ENCODE measurements at regions not wholly inside any gene's neighbourhood (a gene's known extent, or its start where the extent isn't known, plus 50 kb on each side); places are given as distances from the start of the nearest gene placed in this dataset.

DNA sequence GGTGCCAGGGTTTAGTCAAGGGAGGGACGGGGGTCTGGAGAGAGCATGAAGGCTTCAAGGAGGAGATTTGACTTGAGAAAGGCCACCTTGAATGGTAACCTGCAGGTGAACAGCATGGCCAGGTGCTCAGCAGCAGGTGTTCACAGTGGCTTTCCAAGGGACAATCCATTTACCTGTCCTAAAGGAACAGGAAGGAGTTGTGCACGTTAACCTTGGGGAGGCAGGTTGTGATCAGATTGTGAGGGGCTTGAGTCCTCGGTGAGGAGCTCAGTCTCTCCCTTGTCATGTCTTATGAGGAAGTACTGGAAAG, 120.1 kb upstream of the ERCC6L2 start:
- Histone ChIP-seq H3K4me3 (ENCODE audit: insufficient read depth, low read length, poor library complexity, severe bottlenecking) (no peak overlapping the region), H4K20me1 (ENCODE audit: low read depth, low read length) (no peaks in the 10 kb centered on the region), H3K27ac (ENCODE audit: low read depth, low read length) (no peak overlapping the region)

DNA sequence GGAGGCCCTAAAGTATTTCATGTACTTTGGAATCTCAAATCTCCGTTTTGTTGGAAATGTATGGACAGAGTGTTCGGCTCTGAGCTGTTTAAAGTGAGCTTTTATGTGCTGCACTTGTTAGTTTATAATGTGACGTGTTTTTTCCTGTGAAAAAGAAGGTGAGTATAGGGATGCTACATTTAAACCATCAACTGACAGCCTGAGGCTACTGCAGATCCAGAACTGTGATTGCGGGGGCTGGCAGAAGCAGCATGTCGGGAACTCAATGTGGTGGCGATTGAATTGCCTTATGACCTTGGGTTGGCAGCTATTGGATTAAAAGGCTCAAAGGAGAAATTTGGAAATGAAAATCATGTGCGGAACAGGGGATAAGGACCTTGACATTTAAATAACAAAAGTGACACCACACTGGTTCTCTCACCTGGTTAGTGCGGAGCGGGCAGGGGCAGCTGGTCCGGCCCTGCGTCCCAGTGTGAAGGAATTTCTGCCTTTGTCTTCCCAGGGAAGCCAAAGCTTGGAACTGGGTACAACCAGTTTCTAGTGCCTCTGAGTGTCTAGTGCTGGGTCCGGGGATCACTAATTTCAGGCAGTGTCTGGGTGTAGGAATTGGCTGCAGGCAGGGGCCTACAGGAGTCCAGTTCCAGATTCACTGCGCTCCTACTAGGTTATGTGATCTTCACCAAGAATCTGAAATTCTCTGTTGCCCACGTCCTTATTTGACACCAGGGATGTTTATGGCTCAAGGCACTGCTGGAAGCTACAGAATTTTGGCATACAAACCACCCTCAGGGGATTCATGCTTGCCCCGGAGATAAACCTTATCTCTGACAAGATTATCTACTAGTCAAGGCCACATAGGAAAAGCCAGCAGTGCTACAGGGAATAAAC, 120.7 kb upstream of the ERCC6L2 start:
- TF ChIP-seq EZH2phosphoT487 (conservative IDR thresholded peaks at IDR 0.05; ENCODE audit: low read length) (no peak), CTCF (IDR thresholded peaks at IDR 0.05; ENCODE audit: insufficient read depth, low read length, poor library complexity, severe bottlenecking) (no peak)
- H3K27ac ChIP-seq (ENCODE audit: low read depth, low read length) = no peak overlapping the region
- H3K9me2 ChIP-seq (replicated peaks; ENCODE audit: insufficient read depth, low read length) = no peaks in the 10 kb centered on the region
- H3K4me2 ChIP-seq (ENCODE audit: low read depth, low read length, poor library complexity, severe bottlenecking) = no peak overlapping the region
- H3K9me3 ChIP-seq (ENCODE audit: insufficient read depth, low read length) = no peaks in the 10 kb centered on the region
- H3K79me2 ChIP-seq (ENCODE audit: insufficient read depth, low read length) = no peaks in the 10 kb centered on the region
- H3K4me3 ChIP-seq (ENCODE audit: insufficient read depth, low read length, poor library complexity, severe bottlenecking) = no peak overlapping the region
- H3K36me3 ChIP-seq (ENCODE audit: low read length) = no peaks in the 10 kb centered on the region
- no peaks in the 10 kb centered on the region for H3K27me3 ChIP-seq (ENCODE audit: low read length)
- no peak overlapping the region for H3K9ac ChIP-seq (ENCODE audit: low read length)
- no peaks in the 10 kb centered on the region for H4K20me1 ChIP-seq (ENCODE audit: low read depth, low read length)
- no peaks in the 10 kb centered on the region for H3F3A ChIP-seq (ENCODE audit: insufficient read depth)
- no peak overlapping the region for H2AFZ ChIP-seq (ENCODE audit: low read depth, low read length, severe bottlenecking)

More for the DNA sequence above, 120.1 kb upstream of the ERCC6L2 start:
- no peaks in the 10 kb centered on the region for H3K79me2 ChIP-seq (ENCODE audit: insufficient read depth, low read length)
- H3K9me3 ChIP-seq (ENCODE audit: insufficient read depth, low read length) = no peaks in the 10 kb centered on the region
- no peaks in the 10 kb centered on the region for H3K9me2 ChIP-seq (replicated peaks; ENCODE audit: insufficient read depth, low read length)
- H3K36me3 ChIP-seq (ENCODE audit: low read length) = no peaks in the 10 kb centered on the region
- H3F3A ChIP-seq (ENCODE audit: insufficient read depth) = no peaks in the 10 kb centered on the region
- H3K9ac ChIP-seq (ENCODE audit: low read length) = no peak overlapping the region
- no peak overlapping the region for H2AFZ ChIP-seq (ENCODE audit: low read depth, low read length, severe bottlenecking)
- H3K4me2 ChIP-seq (ENCODE audit: low read depth, low read length, poor library complexity, severe bottlenecking) = no peak overlapping the region
- H3K27me3 ChIP-seq (ENCODE audit: low read length) = no peaks in the 10 kb centered on the region
- TF ChIP-seq EZH2phosphoT487 (conservative IDR thresholded peaks at IDR 0.05; ENCODE audit: low read length) (no peak), CTCF (IDR thresholded peaks at IDR 0.05; ENCODE audit: insufficient read depth, low read length, poor library complexity, severe bottlenecking) (no peak)

DNA sequence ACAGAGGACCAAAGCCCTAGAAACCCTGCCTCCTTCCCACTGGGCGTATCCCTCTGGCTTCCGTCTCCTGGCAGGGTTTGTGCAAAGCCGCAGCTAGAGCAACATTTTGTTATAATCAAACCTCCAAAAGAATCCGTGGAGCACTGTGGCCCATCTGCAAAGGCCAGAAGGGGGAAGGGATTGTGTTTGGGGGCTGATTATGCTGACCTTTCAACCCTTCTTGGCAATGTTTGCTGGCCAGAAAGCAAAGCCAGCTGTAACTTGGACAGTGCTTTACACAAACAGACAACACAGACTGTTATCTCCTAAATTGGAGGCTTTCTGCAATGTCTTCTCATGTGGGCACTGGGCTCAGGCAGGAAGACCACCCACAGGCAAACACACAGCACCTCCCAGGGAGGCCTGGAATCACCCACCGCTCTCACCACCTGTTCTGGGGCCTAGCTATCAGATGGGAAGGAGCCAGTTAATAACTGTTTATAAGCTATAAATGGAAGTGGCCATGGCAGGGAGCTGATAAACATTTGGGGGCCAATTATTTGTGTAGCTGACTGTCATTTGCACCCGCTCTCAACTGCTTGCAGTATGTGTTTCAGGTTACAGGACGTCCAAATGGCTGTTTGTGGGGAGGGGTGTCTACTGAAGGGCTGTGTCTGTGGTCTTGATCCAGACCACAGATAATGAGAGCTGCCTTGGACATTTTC, 121.6 kb upstream of the ERCC6L2 start:
- no peak overlapping the region for H3K27ac ChIP-seq (ENCODE audit: low read depth, low read length)
- no peak overlapping the region for H3K9ac ChIP-seq (ENCODE audit: low read length)
- no peak overlapping the region for H3K4me3 ChIP-seq (ENCODE audit: insufficient read depth, low read length, poor library complexity, severe bottlenecking)

More for the DNA sequence above, 121.6 kb upstream of the ERCC6L2 start:
- no peak overlapping the region for H2AFZ ChIP-seq (ENCODE audit: low read depth, low read length, severe bottlenecking)
- no peaks in the 10 kb centered on the region for H3K36me3 ChIP-seq (ENCODE audit: low read length)
- H3K4me2 ChIP-seq (ENCODE audit: low read depth, low read length, poor library complexity, severe bottlenecking) = no peak overlapping the region
- no peaks in the 10 kb centered on the region for H3K27me3 ChIP-seq (ENCODE audit: low read length)
- no peaks in the 10 kb centered on the region for H3K79me2 ChIP-seq (ENCODE audit: insufficient read depth, low read length)
- H4K20me1 ChIP-seq (ENCODE audit: low read depth, low read length) = no peaks in the 10 kb centered on the region
- no peak for TF ChIP-seq CTCF (IDR thresholded peaks at IDR 0.05; ENCODE audit: insufficient read depth, low read length, poor library complexity, severe bottlenecking)
- H3K9me3 ChIP-seq (ENCODE audit: insufficient read depth, low read length) = no peaks in the 10 kb centered on the region
- no peaks in the 10 kb centered on the region for H3F3A ChIP-seq (ENCODE audit: insufficient read depth)
- no peaks in the 10 kb centered on the region for H3K9me2 ChIP-seq (replicated peaks; ENCODE audit: insufficient read depth, low read length)

Data from SU-DHL-6 (cell line).